ENCODE measurements at regions not wholly inside any gene's neighbourhood (a gene's known extent, or its start where the extent isn't known, plus 50 kb on each side); places are given as distances from the start of the nearest gene placed in this dataset.
"Not testable (repeated sequence)": the region's sequence is repeated elsewhere in the genome, so short reads cannot be mapped to it uniquely, and the experiment has no call there.

GRCh38 chr2:35794796-35795450, 560.7 kb upstream of the CRIM1 start:
- DNase-seq (ENCODE audit: low spot score), result no peak

GRCh38 chr2:35790292-35790691, 565.3 kb upstream of the CRIM1 start:
- no peak for DNase-seq (ENCODE audit: low spot score)

- no peak for DNase-seq (ENCODE audit: low spot score)
Observed at GRCh38 chr2:35788543-35788942, 567.0 kb upstream of the CRIM1 start.

GRCh38 chr2:35787302-35788031, 568.1 kb upstream of the CRIM1 start:
- no peak for DNase-seq (ENCODE audit: low spot score)

GRCh38 chr2:35785564-35785963, 570.0 kb upstream of the CRIM1 start:
- no peak for DNase-seq (ENCODE audit: low spot score)

- no peak for DNase-seq (ENCODE audit: low spot score)
Observed at GRCh38 chr2:35784777-35785176, 570.8 kb upstream of the CRIM1 start.

GRCh38 chr2:35783723-35784122, 571.9 kb upstream of the CRIM1 start:
- DNase-seq (ENCODE audit: low spot score), result no peak

GRCh38 chr2:35741556-35741955, 614.0 kb upstream of the CRIM1 start:
- DNase-seq (ENCODE audit: low spot score), result no peak

GRCh38 chr2:35731674-35732073, 623.9 kb upstream of the CRIM1 start:
- no peak for DNase-seq (ENCODE audit: low spot score)

GRCh38 chr2:35714883-35715282, 640.7 kb upstream of the CRIM1 start:
- DNase-seq (ENCODE audit: low spot score), result no peak

- no peak for DNase-seq (ENCODE audit: low spot score)
Observed at GRCh38 chr2:35708411-35708923, 647.1 kb upstream of the CRIM1 start.

- no peak for DNase-seq (ENCODE audit: low spot score)
Observed at GRCh38 chr2:35688309-35688708, 667.3 kb upstream of the CRIM1 start.

GRCh38 chr2:35651688-35652323, 703.8 kb upstream of the CRIM1 start:
- DNase-seq (ENCODE audit: low spot score), result no peak

GRCh38 chr2:35614640-35615039, 740.9 kb upstream of the CRIM1 start:
- no peak for DNase-seq (ENCODE audit: low spot score)

- DNase-seq (ENCODE audit: low spot score), result no peak
Observed at GRCh38 chr2:35606394-35606793, 749.2 kb upstream of the CRIM1 start.

GRCh38 chr2:35598310-35598709, 757.3 kb upstream of the CRIM1 start:
- DNase-seq (ENCODE audit: low spot score), result no peak

- no peak for DNase-seq (ENCODE audit: low spot score)
Observed at GRCh38 chr2:35591886-35592285, 763.7 kb upstream of the CRIM1 start.

- DNase-seq (ENCODE audit: low spot score), result no peak
Observed at GRCh38 chr2:35585972-35586371, 769.6 kb upstream of the CRIM1 start.

GRCh38 chr2:35582637-35583036, 772.9 kb upstream of the CRIM1 start:
- no peak for DNase-seq (ENCODE audit: low spot score)

- DNase-seq (ENCODE audit: low spot score), result no peak
Observed at GRCh38 chr2:35580956-35581355, 774.6 kb upstream of the CRIM1 start.

- not testable (repeated sequence) for DNase-seq (ENCODE audit: low spot score)
Observed at GRCh38 chr2:35568574-35568973, 787.0 kb upstream of the CRIM1 start.

GRCh38 chr2:35562488-35562887, 793.1 kb upstream of the CRIM1 start:
- DNase-seq (ENCODE audit: low spot score), result no peak

GRCh38 chr2:35548171-35548570, 807.4 kb upstream of the CRIM1 start:
- no peak for DNase-seq (ENCODE audit: low spot score)
